ENCODE measurements at regions not wholly inside any gene's neighbourhood (a gene's known extent, or its start where the extent isn't known, plus 50 kb on each side); places are given as distances from the start of the nearest gene placed in this dataset.

DNA sequence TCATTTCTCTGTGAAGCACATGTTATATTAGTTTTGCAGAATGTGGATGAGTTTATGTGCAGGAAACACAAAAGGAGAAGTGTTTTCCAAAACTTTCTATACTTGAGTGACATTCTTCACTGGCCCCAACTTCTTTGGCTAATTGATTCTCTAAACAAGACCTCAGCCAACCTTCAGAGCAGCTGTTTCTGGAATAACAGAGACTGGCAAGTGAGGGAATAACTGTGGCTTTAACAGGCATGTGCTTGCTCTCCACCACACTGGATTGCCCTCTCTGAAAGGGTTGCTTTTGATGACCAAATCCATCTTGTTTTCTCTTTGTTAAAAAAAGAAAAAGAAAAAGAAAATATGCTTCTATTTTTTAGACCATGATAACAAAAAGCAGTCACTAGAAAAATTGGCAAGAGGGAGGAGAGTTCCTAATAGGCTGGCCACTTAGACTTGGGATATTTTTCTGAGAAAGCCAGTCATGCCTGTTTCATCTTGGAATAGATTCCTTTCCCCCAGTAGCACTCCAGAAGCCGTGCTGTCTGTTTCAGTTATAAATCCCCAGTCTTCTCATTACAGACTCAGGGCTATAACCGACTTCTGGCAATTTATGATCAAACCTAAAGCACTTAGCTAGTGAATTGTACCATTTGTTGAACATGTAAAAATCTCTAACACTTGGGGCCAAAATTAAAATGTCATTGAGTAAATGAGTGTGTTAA lies 295.0 kb upstream of the NR3C2 start:
- no peak for TF ChIP-seq POLR2AphosphoS5 (IDR thresholded peaks at IDR 0.05; ENCODE audit: low read depth, low read length)
- TF ChIP-seq TAF1 (IDR thresholded peaks at IDR 0.05; ENCODE audit: borderline replicate concordance, low read depth, low read length) = no peak
- TF ChIP-seq POLR2A (IDR thresholded peaks at IDR 0.05; ENCODE audit: low read depth, low read length) = no peak
